Osteocyte (in vitro differentiated cells): ENCODE measurements at regions not wholly inside any gene's neighbourhood (a gene's known extent, or its start where the extent isn't known, plus 50 kb on each side); places are given as distances from the start of the nearest gene placed in this dataset.

Source experiments
- DNase-seq: peaks from one replicate; pipeline ENCODE4 v3.0.0; 2021; ENCODE audit warnings: mixed read lengths; ENCODE audit not compliant: unreplicated experiment; ENCODE audit errors: extremely low spot score
- H3K27ac Mint-ChIP-seq: one replicate; pipeline ENCODE4 v1.8.0; 2021; ENCODE audit warnings: mild to moderate bottlenecking, mixed read lengths; ENCODE audit not compliant: unreplicated experiment
- H3K27me3 Mint-ChIP-seq: one replicate; pipeline ENCODE4 v1.8.0; 2021; ENCODE audit warnings: mixed read lengths; ENCODE audit not compliant: unreplicated experiment
- H3K36me3 Mint-ChIP-seq: one replicate; pipeline ENCODE4 v1.8.0; 2021; ENCODE audit warnings: mixed read lengths; ENCODE audit not compliant: unreplicated experiment
- H3K4me1 Mint-ChIP-seq: one replicate; pipeline ENCODE4 v1.8.0; 2021; ENCODE audit warnings: mixed read lengths; ENCODE audit not compliant: unreplicated experiment
- H3K4me3 Mint-ChIP-seq: one replicate; pipeline ENCODE4 v1.8.0; 2021; ENCODE audit warnings: mild to moderate bottlenecking, moderate library complexity, mixed read lengths; ENCODE audit not compliant: unreplicated experiment
- H3K9me3 Mint-ChIP-seq: one replicate; pipeline ENCODE4 v1.8.0; 2021; ENCODE audit warnings: mixed read lengths; ENCODE audit not compliant: unreplicated experiment
- TF ChIP-seq, protein P1 (sequence below): fragments of 200-600 bp; sonication (generic); IDR thresholded peaks from 2 replicates; pipeline ENCODE4 v1.5.0; 2021; ENCODE audit warnings: antibody characterized with exemption, mild to moderate bottlenecking, moderate library complexity

DNA sequence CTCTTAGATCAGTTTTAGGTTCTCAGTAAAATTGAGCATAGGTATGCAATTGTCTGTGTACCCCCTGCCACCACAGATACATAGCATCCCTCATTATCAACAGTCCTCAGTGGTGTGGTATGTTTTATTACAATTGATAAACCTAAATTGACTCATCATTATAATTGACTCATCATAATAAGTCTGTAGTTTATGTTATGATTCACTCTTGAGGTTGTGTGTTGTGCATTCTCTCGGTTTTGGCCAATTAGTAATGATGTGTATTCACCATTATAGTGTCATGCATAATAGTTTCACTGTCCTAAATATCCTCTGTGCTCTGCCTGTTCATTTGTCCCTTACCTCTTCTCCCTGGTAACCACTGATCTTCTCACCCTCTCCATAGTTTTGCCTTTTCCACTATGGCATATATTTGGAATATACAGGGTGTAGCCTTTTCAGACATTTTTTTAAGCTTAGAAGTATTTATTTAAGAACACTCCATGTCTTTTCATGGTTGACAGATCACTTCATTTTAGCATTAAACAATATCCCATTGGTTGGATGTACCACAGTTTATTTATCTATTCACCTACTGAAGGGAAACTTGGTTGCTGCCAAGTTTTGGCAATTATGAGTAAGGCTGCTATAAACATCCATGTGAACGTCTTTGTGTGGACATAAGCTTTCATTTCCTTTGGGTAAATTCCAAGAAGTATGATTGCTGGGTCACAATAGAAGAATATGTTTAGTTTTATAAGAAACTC is 1620.6 kb upstream of the MIR17HG start:
- Mint-ChIP-seq H3K27ac (peak overlapping the region; percentile 27), H3K36me3 (peaks cover 2% of the 10 kb centered on the region), H3K4me3 (no peak overlapping the region), H3K27me3 (no peaks in the 10 kb centered on the region), H3K9me3 (peaks cover 14% of the 10 kb centered on the region), H3K4me1 (peaks cover 13% of the 10 kb centered on the region)
- TF ChIP-seq, protein P1, sequence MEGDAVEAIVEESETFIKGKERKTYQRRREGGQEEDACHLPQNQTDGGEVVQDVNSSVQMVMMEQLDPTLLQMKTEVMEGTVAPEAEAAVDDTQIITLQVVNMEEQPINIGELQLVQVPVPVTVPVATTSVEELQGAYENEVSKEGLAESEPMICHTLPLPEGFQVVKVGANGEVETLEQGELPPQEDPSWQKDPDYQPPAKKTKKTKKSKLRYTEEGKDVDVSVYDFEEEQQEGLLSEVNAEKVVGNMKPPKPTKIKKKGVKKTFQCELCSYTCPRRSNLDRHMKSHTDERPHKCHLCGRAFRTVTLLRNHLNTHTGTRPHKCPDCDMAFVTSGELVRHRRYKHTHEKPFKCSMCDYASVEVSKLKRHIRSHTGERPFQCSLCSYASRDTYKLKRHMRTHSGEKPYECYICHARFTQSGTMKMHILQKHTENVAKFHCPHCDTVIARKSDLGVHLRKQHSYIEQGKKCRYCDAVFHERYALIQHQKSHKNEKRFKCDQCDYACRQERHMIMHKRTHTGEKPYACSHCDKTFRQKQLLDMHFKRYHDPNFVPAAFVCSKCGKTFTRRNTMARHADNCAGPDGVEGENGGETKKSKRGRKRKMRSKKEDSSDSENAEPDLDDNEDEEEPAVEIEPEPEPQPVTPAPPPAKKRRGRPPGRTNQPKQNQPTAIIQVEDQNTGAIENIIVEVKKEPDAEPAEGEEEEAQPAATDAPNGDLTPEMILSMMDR = no peak
- DNase-seq = no peak

DNA sequence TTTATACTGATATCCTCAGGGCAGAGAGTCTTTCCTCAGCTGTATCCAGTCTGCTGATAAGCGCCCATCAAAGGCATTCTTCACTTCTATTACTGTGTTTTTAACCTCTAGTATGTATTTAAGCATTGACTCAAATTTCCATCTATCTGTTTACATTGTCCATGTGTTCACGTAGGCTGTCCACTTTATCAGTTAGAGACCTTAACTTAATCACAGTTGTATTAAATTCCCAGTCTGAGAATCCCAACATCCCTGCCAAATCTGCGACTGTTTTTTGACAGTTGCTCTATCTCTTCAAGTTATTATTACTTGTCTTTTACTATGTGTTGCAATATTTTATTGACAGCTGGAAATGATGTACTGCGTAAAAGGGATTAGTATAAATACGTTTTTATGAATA is 1613.7 kb upstream of the MIR17HG start:
- H3K36me3 Mint-ChIP-seq = no peaks in the 10 kb centered on the region
- TF ChIP-seq, protein P1 = no peak
- H3K27me3 Mint-ChIP-seq = no peaks in the 10 kb centered on the region
- H3K27ac Mint-ChIP-seq = no peak overlapping the region
- peaks cover 4% of the 10 kb centered on the region for H3K4me1 Mint-ChIP-seq
- H3K9me3 Mint-ChIP-seq = peaks cover 10% of the 10 kb centered on the region
- no peak overlapping the region for H3K4me3 Mint-ChIP-seq
- no peak for DNase-seq

DNA sequence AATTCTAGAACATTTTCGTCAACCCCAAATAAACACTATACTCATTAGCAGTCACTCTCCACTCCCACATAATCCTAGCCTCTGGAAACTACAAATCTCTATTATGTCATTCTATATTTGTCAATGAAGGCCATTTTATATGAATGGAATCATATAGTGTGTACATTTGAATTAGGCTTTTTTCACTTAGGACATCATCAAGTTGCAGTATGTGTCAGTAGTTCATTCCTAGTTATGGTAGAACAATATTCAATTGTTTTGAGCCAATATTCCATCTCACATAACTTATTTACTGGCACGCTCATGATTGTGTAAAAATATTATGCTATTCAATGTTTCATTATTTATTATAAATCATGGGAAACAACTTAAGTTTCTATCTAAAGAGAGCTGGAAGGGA is 1610.4 kb upstream of the MIR17HG start:
- no peaks in the 10 kb centered on the region for H3K27me3 Mint-ChIP-seq
- DNase-seq = no peak
- no peak overlapping the region for H3K27ac Mint-ChIP-seq
- peaks cover 4% of the 10 kb centered on the region for H3K4me1 Mint-ChIP-seq
- H3K9me3 Mint-ChIP-seq = peaks cover 5% of the 10 kb centered on the region
- no peak overlapping the region for H3K4me3 Mint-ChIP-seq
- TF ChIP-seq, protein P1 = no peak
- H3K36me3 Mint-ChIP-seq = no peaks in the 10 kb centered on the region

DNA sequence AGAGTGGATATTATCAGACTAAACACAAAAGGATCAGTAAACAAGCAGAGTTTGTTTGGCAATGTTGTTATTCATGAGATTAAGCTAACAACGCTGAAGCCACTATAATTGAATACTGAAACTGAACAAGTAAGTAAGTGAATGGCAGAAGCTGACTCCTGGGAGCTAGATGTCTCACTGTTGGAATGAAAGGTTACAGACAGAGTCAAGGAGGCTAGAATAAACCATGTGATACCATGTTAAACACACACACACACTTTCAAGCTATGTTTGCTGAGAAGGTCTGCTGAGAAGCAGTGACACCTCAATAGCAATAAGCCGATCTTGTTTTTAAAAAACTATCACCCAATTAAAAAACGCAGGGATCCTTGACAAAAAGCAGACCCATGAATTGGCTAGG is 1609.4 kb upstream of the MIR17HG start:
- DNase-seq = no peak
- no peak overlapping the region for H3K27ac Mint-ChIP-seq
- TF ChIP-seq, protein P1 = no peak
- peaks cover 4% of the 10 kb centered on the region for H3K4me1 Mint-ChIP-seq
- H3K4me3 Mint-ChIP-seq = no peak overlapping the region
- no peaks in the 10 kb centered on the region for H3K27me3 Mint-ChIP-seq
- H3K36me3 Mint-ChIP-seq = no peaks in the 10 kb centered on the region
- H3K9me3 Mint-ChIP-seq = peaks cover 2% of the 10 kb centered on the region

DNA sequence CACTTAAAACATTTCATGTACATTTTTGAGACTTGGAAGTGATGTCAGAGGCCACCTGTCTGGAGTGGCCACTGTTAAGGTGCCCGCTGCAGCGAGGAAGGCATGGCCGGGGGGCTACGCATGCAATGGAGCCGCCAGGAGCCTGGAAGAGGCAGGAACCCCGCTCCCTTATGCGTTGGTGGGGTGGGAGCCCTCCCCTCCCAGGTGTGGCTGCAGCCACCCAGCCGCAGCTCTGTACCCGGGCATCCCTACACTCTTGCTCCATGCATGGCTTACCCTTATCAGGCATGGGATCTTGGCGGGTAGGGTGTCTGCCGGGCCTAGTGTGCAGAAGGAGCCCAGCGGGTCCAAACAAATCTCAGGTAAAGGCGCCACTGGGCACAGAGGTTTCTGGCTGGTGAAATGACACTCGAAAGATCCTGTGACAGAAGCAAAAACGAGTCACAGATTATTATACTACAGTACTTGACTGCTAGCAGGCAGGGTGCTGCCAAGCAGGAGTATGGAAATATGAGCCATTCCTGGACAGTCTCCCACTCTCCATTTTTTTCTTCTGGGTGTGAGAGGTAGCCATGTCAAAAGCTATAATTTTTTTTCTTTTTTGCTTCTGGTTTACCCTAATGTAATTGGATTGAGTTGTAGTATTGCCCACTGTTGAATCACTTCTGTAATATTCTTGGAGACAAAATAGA is 1606.3 kb upstream of the MIR17HG start:
- no peaks in the 10 kb centered on the region for H3K9me3 Mint-ChIP-seq
- H3K27ac Mint-ChIP-seq = no peak overlapping the region
- H3K4me1 Mint-ChIP-seq = peaks cover 8% of the 10 kb centered on the region
- no peaks in the 10 kb centered on the region for H3K36me3 Mint-ChIP-seq
- no peaks in the 10 kb centered on the region for H3K27me3 Mint-ChIP-seq
- no peak for DNase-seq
- H3K4me3 Mint-ChIP-seq = no peak overlapping the region
- TF ChIP-seq, protein P1 = no peak
